Smooth muscle cell (in vitro differentiated cells): ENCODE measurements at regions not wholly inside any gene's neighbourhood (a gene's known extent, or its start where the extent isn't known, plus 50 kb on each side); places are given as distances from the start of the nearest gene placed in this dataset.
"Not testable (repeated sequence)": the region's sequence is repeated elsewhere in the genome, so short reads cannot be mapped to it uniquely, and the experiment has no call there.

ENCODE experiments used
- DNase-seq: peaks from one replicate; lab custom pipeline; 2025; ENCODE audit not compliant: unreplicated experiment; lab: John Stamatoyannopoulos, UW
- H2AFZ ChIP-seq: fragments of 200-600 bp; sonication (generic); 2 replicates; pipeline ENCODE4 v1.6.0; 2016; ENCODE audit warnings: antibody characterized with exemption, low read depth, mild to moderate bottlenecking
- H3F3A ChIP-seq: fragments of 200-600 bp; sonication (generic); 2 replicates; pipeline ENCODE4 v1.6.0; 2017; ENCODE audit warnings: antibody characterized with exemption, low read depth
- H3K27ac ChIP-seq: fragments of 200-600 bp; sonication (generic); 2 replicates; pipeline ENCODE4 v1.5.1; 2016; ENCODE audit warnings: low read depth, mild to moderate bottlenecking
- H3K27me3 ChIP-seq: fragments of 200-600 bp; sonication (generic); 2 replicates; pipeline ENCODE4 v1.6.1; 2016; ENCODE audit warnings: low read depth, mild to moderate bottlenecking
- H3K36me3 ChIP-seq: fragments of 200-600 bp; sonication (generic); 2 replicates; pipeline ENCODE4 v1.5.1; 2016; ENCODE audit warnings: low read depth
- H3K4me1 ChIP-seq: fragments of 200-600 bp; sonication (generic); 2 replicates; pipeline ENCODE4 v1.5.1; 2016; ENCODE audit warnings: low read depth
- H3K4me2 ChIP-seq: fragments of 200-600 bp; sonication (generic); 2 replicates; pipeline ENCODE4 v1.6.0; 2016; ENCODE audit warnings: mild to moderate bottlenecking
- H3K4me3 ChIP-seq: fragments of 200-600 bp; sonication (generic); 2 replicates; pipeline ENCODE4 v1.5.1; 2016; ENCODE audit warnings: mild to moderate bottlenecking
- H3K79me2 ChIP-seq: fragments of 200-600 bp; sonication (generic); 2 replicates; pipeline ENCODE4 v1.6.0; 2016; ENCODE audit warnings: low read depth, mild to moderate bottlenecking
- H3K9ac ChIP-seq: fragments of 200-600 bp; sonication (generic); 2 replicates; pipeline ENCODE4 v1.6.0; 2016; ENCODE audit warnings: low read depth
- H3K9me3 ChIP-seq: fragments of 200-600 bp; sonication (generic); replicated peaks from 2 replicates; pipeline ENCODE4 v1.5.1; 2016; ENCODE audit warnings: low read depth
- H4K20me1 ChIP-seq: fragments of 200-600 bp; sonication (generic); 2 replicates; pipeline ENCODE4 v1.6.0; 2016; ENCODE audit warnings: low read depth
- CTCF ChIP-seq: fragments of 200-600 bp; sonication (generic); IDR thresholded peaks from 2 replicates; pipeline ENCODE4 v1.5.1; 2017; ENCODE audit warnings: borderline replicate concordance, mild to moderate bottlenecking, antibody characterized with exemption; ENCODE audit not compliant: insufficient read depth, poor library complexity, severe bottlenecking
- WGBS: methylation state at CpG from one replicate; pipeline ENCODE4 v1.1.7; 2016; ENCODE audit warnings: low lambda C conversion rate; 5-methylcytosine and 5-hydroxymethylcytosine counted together

GRCh38 chr6:15739867-15740266, 77.0 kb upstream of the DTNBP1 start:
- H3K79me2 ChIP-seq, result no peaks in the 10 kb centered on the region
- no peak for DNase-seq
- no peaks in the 10 kb centered on the region for H4K20me1 ChIP-seq
- H3K36me3 ChIP-seq, result no peaks in the 10 kb centered on the region
- no peaks in the 10 kb centered on the region for H3F3A ChIP-seq
- H3K4me2 ChIP-seq, result no peak overlapping the region
- no peaks in the 10 kb centered on the region for H3K9me3 ChIP-seq
- H3K27ac ChIP-seq, result no peak overlapping the region
- no peak overlapping the region for H3K9ac ChIP-seq
- no peak for TF ChIP-seq CTCF
- no peaks in the 10 kb centered on the region for H3K27me3 ChIP-seq
- H2AFZ ChIP-seq, result no peak overlapping the region
- no peaks in the 10 kb centered on the region for H3K4me1 ChIP-seq
- WGBS, result 84% methylated on average over 3 of the region's 3 CpGs
- H3K4me3 ChIP-seq, result no peak overlapping the region

GRCh38 chr6:15739353-15739752, 76.5 kb upstream of the DTNBP1 start:
- no peak for TF ChIP-seq CTCF
- no peak overlapping the region for H3K4me3 ChIP-seq
- WGBS, result 68% methylated on average over 2 of the region's 2 CpGs

GRCh38 chr6:15738195-15738594, 75.4 kb upstream of the DTNBP1 start:
- H2AFZ ChIP-seq, H3K36me3 ChIP-seq, H3F3A ChIP-seq, H3K4me3 ChIP-seq, H3K27me3 ChIP-seq, DNase-seq, H3K4me1 ChIP-seq, H3K4me2 ChIP-seq, H3K9me3 ChIP-seq, H3K9ac ChIP-seq, H3K79me2 ChIP-seq, H3K27ac ChIP-seq, H4K20me1 ChIP-seq: not testable (repeated sequence)
- WGBS, result 82% methylated on average over 8 of the region's 8 CpGs

More at GRCh38 chr6:15739353-15739752, 76.5 kb upstream of the DTNBP1 start:
- no peaks in the 10 kb centered on the region for H3K9me3 ChIP-seq
- no peaks in the 10 kb centered on the region for H3K4me1 ChIP-seq
- no peak overlapping the region for H2AFZ ChIP-seq
- H3K27me3 ChIP-seq, result no peaks in the 10 kb centered on the region
- H3K9ac ChIP-seq, result no peak overlapping the region
- H3K27ac ChIP-seq, result no peak overlapping the region
- H3K79me2 ChIP-seq, result no peaks in the 10 kb centered on the region
- no peak overlapping the region for H3K4me2 ChIP-seq
- no peak for DNase-seq
- no peaks in the 10 kb centered on the region for H3F3A ChIP-seq
- no peaks in the 10 kb centered on the region for H4K20me1 ChIP-seq
- no peaks in the 10 kb centered on the region for H3K36me3 ChIP-seq

- H3K4me1 ChIP-seq, result no peaks in the 10 kb centered on the region
- no peaks in the 10 kb centered on the region for H3K27me3 ChIP-seq
- no peak overlapping the region for H3K4me3 ChIP-seq
- no peak for DNase-seq
- TF ChIP-seq CTCF, result no peak
- H3K27ac ChIP-seq, result peak overlapping the region; percentile 75
- no peaks in the 10 kb centered on the region for H3K79me2 ChIP-seq
- H2AFZ ChIP-seq, result no peak overlapping the region
- WGBS, result 82% methylated on average over 3 of the region's 3 CpGs
- H4K20me1 ChIP-seq, result no peaks in the 10 kb centered on the region
- H3K4me2 ChIP-seq, result no peak overlapping the region
- H3K9me3 ChIP-seq, result no peaks in the 10 kb centered on the region
- no peaks in the 10 kb centered on the region for H3K36me3 ChIP-seq
- H3K9ac ChIP-seq, result no peak overlapping the region
- no peaks in the 10 kb centered on the region for H3F3A ChIP-seq
Observed at GRCh38 chr6:15736297-15736696, 73.5 kb upstream of the DTNBP1 start.
